Small intestine (tissue), 7 donors: ENCODE measurements at regions not wholly inside any gene's neighbourhood (a gene's known extent, or its start where the extent isn't known, plus 50 kb on each side); places are given as distances from the start of the nearest gene placed in this dataset.

ENCODE experiments used
- DNase-seq, 2 donors: peaks; one replicate each; pipeline versions ENCODE4 v3.0.0 to v3.0.0-alpha.2; 2013
- FAIRE-seq: peaks from 2 replicates; lab custom pipeline; 2012; peaks lifted over from hg19 to GRCh38; lab: Jason Lieb, UNC
- H3K27ac ChIP-seq, 3 donors: one replicate each; pipeline ENCODE4 v1.5.1; 2013; ENCODE audit warnings: low read length in 2 of 3, mild to moderate bottlenecking in 2 of 3, control low read depth in 1 of 3, inconsistent platforms in 1 of 3, low read depth in 1 of 3, moderate library complexity in 1 of 3
- H3K27me3 ChIP-seq, 3 donors: one replicate each; pipeline ENCODE4 v1.6.1; 2013; ENCODE audit warnings: low read length in 3 of 3, inconsistent platforms in 1 of 3; ENCODE audit not compliant: control insufficient read depth in 3 of 3, insufficient read depth in 3 of 3
- H3K36me3 ChIP-seq, 3 donors: one replicate each; pipeline ENCODE4 v1.6.1; 2013; ENCODE audit warnings: low read length in 3 of 3, inconsistent platforms in 1 of 3, low read depth in 1 of 3, mild to moderate bottlenecking in 1 of 3, moderate library complexity in 1 of 3; ENCODE audit not compliant: control insufficient read depth in 3 of 3, insufficient read depth in 2 of 3
- H3K4me1 ChIP-seq, 3 donors: one replicate each; pipeline ENCODE4 v1.6.1; 2013; ENCODE audit warnings: low read length in 2 of 3, inconsistent platforms in 1 of 3, low read depth in 1 of 3, mild to moderate bottlenecking in 1 of 3, moderate library complexity in 1 of 3; ENCODE audit not compliant: control insufficient read depth in 3 of 3, insufficient read depth in 2 of 3
- H3K4me3 ChIP-seq, 3 donors: one replicate each; pipeline ENCODE4 v1.5.1; 2013; ENCODE audit warnings: low read length in 3 of 3, control low read depth in 1 of 3, inconsistent platforms in 1 of 3, low read depth in 1 of 3, mild to moderate bottlenecking in 1 of 3, moderate library complexity in 1 of 3
- H3K9me3 ChIP-seq, 2 donors: one replicate each; pipeline ENCODE4 v1.6.1; 2013; ENCODE audit warnings: low read depth in 1 of 2, low read length in 1 of 2; ENCODE audit not compliant: control insufficient read depth in 2 of 2, insufficient read depth in 1 of 2
- WGBS, 3 donors: extraction: QIAGEN DNeasy Blood & Tissue Kit; methylation state at CpG; one replicate each; pipeline ENCODE4 v1.1.7; 2013; 5-methylcytosine and 5-hydroxymethylcytosine counted together
- donor health status: healthy with polysubstance abuse.
- donor health status: control.
- donor health status: control.
- donor health status: Bipolar disorder and iron deficiency.
- donor health status: healthy.

DNA sequence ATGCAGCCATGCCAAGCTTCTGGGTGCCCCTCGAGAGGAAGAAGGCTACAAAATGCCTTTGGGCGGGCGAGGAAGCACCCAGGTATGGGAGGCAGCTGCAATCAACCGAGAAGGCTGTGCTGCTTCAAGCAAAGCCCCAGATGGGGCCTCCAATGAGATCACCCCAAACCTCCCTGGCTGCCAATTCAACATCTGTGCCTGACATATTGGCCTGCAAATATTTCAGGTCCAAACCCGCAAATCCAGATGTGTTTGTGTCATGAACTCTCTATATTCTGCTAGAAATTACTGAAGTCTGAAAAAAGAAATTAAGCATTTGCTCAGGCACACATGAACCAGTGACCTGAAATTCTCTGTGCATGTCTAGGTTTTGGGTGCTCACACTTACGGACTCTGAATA lies 78.8 kb upstream of the RCN1 start:
- Histone ChIP-seq H3K36me3 (no peaks in the 10 kb centered on the region), H3K27me3 (peaks cover 0 to 8% (median 5%) of the 10 kb centered on the region in 3 donors), H3K9me3 (no peaks in the 10 kb centered on the region), H3K4me1 (no peaks in the 10 kb centered on the region), H3K4me3 (no peak overlapping the region), H3K27ac (no peak overlapping the region)
- 67 to 74% (median 68%) methylated on average over 6 of the region's 6 CpGs for WGBS, 3 donors
- DNase-seq (no peak), FAIRE-seq (no peak)

DNA sequence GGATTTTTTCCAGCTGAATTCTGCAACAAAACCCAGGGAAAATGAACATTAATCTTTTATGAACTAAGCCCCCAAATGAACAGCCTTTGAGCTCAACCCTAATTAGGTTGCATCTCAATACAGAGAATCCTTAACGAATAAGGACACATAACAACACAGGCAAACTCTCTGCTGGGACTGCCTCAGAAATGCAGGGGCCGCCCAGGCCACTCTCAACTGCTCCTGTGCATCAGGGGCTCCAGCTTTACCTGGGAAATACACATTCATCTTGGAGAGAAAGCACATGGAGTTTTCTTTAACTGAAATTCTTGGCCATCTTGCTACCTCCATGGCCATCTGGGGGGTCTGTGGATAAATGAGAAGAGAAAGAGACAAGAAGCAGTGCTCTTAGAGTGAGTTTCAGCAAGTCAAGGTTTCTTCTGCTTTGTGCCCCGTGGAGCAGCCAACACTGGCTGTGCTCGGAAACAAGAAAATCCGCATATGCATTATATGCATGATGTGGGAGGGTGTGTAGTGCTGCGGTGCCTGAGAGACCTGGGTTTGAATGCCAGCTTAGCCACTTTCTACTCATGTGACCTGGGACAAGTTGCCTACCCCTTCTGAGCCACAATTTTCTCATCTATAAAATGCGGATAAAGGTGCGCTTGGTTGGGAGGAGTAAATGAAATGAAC lies 81.9 kb upstream of the RCN1 start:
- no peak for DNase-seq
- Histone ChIP-seq H3K36me3 (no peaks in the 10 kb centered on the region), H3K4me3 (no peak overlapping the region), H3K4me1 (no peaks in the 10 kb centered on the region), H3K27me3 (peaks cover 0 to 8% (median 0%) of the 10 kb centered on the region in 3 donors), H3K9me3 (no peaks in the 10 kb centered on the region), H3K27ac (no peak overlapping the region)
- FAIRE-seq = no peak
- WGBS, 3 donors = 63 to 75% (median 63%) methylated on average over 8 of the region's 8 CpGs

DNA sequence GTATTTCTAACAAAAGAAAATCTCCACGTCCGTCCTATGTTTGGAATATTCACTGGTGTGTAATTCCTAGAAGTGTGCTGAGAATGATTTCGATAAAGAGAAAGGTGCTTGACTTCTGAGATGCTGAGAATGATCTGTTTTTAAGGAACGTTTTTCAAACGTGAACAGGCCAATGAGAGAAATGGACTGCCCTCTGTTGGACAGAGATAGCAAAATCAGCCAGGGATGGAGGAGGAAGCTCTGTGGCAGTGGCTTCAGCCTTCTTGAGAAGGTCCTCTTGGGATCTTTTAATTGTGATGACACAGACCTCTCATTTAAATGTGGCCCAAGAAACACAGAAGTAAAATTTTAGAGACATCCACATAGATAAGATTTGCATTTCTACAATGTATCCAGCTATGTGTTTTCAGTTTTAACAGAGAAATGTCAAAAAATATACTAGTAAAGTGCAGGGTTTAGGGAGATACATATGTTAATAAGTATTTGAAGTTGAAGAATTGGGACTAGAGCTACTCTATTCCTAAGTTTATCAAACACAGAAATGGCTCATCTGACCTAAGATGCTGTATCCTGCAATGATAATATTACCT lies 84.0 kb upstream of the RCN1 start:
- no peaks in the 10 kb centered on the region for H3K4me1 ChIP-seq
- H3K9me3 ChIP-seq = no peaks in the 10 kb centered on the region
- H3K4me3 ChIP-seq = no peak overlapping the region
- DNase-seq = peak; percentile 11 to 19
- no peak for FAIRE-seq
- WGBS, 3 donors = 13 to 17% (median 17%) methylated on average over 5 of the region's 5 CpGs
- no peaks in the 10 kb centered on the region for H3K36me3 ChIP-seq
- H3K27ac ChIP-seq = no peak overlapping the region
- H3K27me3 ChIP-seq = peaks cover 0 to 8% (median 0%) of the 10 kb centered on the region in 3 donors

DNA sequence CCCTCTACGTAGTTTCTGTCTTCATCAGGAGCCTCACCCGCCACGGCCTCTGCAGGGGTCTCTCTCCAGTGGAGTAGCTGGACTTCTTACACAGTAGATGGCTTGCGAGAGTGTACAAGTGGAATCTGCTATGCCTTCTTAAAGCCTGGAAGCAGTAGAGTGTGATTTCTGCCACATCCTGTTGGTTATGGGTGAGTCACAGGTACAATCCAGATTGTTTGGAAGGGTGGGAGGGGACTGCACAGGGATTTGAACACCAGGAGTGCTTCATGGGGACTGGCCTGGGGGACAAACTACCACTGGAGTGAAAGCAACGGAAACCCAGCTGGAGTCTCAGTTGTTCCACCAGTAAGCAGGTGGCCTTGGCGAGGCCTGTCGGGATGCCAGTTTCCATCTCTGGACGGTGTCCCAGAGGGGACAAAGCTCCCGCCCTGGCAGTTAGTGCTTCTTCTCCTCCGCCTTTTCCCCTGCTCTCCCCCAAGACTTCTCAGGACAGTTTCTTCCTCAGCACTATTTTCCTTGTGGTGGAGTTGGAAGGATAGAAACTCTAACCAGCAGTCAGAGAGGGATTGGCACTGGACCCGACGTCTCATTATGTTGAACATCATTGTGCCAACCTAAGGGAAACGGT lies 85.0 kb upstream of the RCN1 start:
- WGBS, 3 donors = 81 to 87% (median 84%) methylated on average over 13 of the region's 13 CpGs
- Histone ChIP-seq H3K27ac (no peak overlapping the region), H3K9me3 (no peaks in the 10 kb centered on the region), H3K4me1 (no peaks in the 10 kb centered on the region), H3K36me3 (no peaks in the 10 kb centered on the region), H3K27me3 (peaks cover 0 to 8% (median 0%) of the 10 kb centered on the region in 3 donors), H3K4me3 (no peak overlapping the region)
- no peak for DNase-seq
- FAIRE-seq = no peak

DNA sequence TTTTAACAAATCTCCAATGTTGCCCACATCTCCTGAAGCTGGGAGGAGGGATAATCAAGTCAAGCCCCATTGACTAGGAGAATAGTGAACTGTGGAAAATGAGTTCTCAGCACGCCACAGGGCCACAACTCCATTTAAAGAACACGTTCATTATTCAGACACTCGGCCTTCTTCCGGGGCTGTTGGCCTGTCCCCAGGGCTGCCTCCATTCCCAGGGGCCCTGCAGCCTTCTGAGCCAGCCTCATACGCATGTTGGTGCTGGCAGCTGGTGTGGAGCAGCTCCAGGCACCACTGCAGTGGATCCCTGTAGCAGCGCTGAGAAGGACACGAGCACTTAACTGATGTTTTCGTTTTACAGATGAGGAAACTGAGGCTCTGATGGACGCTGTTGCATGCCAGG lies 87.5 kb upstream of the RCN1 start:
- FAIRE-seq (no peak), DNase-seq (no peak)
- Histone ChIP-seq H3K9me3 (no peaks in the 10 kb centered on the region), H3K36me3 (no peaks in the 10 kb centered on the region), H3K4me1 (no peaks in the 10 kb centered on the region), H3K4me3 (no peak overlapping the region), H3K27ac (no peak overlapping the region), H3K27me3 (peaks cover 0 to 3% (median 0%) of the 10 kb centered on the region in 3 donors)
- WGBS, 3 donors = 67 to 79% (median 70%) methylated on average over 9 of the region's 9 CpGs

DNA sequence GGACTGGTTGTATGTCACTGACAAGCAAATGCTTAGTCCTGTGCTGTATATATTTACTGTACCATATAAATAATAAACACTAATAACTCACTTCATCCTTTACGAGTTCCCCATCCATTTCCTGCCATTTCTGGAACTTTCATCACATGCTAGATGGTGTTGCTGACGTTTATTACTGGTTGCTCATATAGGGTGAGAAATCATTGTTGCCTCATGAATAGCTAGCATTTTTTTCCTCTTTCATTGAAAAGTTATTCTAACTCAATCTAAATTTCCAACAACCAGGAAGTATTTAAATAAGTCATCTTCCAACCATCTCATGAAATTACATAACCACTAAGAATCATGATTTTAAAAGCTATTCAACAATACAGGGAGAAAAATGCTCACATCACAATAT lies 88.6 kb upstream of the RCN1 start:
- no peak overlapping the region for H3K27ac ChIP-seq
- no peak overlapping the region for H3K4me3 ChIP-seq
- no peak for DNase-seq
- peaks cover 0 to 3% (median 0%) of the 10 kb centered on the region in 3 donors for H3K27me3 ChIP-seq
- H3K9me3 ChIP-seq = no peaks in the 10 kb centered on the region
- no peaks in the 10 kb centered on the region for H3K36me3 ChIP-seq
- H3K4me1 ChIP-seq = no peaks in the 10 kb centered on the region
- 53 to 55% (median 54%) methylated on average over 2 of the region's 2 CpGs for WGBS, 3 donors
- FAIRE-seq = no peak

DNA sequence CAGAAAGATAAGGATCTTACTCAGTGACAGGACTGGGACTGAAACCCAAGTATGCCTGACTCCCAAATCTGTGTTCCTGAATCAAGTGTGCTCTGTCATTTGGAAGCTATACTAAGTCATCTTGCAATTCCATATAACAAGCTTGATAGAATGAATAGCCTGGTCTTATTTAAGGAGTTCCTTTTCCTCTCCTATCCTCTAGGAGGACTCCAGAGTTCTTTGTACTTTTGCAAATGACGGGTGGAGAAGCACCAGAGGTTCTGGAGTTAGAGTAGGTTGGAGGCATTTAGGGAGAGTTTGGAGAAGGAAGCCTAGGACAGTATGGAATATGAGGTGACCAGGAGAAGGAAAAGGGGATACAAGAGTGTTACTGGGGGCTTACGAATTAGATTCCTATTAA lies 92.9 kb upstream of the RCN1 start:
- no peak for DNase-seq
- 68 to 75% (median 72%) methylated on average over 2 of the region's 2 CpGs for WGBS, 3 donors
- no peak overlapping the region for H3K27ac ChIP-seq
- no peaks in the 10 kb centered on the region for H3K4me1 ChIP-seq
- no peaks in the 10 kb centered on the region for H3K9me3 ChIP-seq
- peaks cover 0 to 3% (median 2%) of the 10 kb centered on the region in 3 donors for H3K27me3 ChIP-seq
- H3K4me3 ChIP-seq = no peak overlapping the region
- FAIRE-seq = no peak
- no peaks in the 10 kb centered on the region for H3K36me3 ChIP-seq

GRCh38 chr11:31996159-31996881 lies 94.6 kb upstream of the RCN1 start:
- Histone ChIP-seq H3K4me1 (no peaks in the 10 kb centered on the region), H3K4me3 (no peak overlapping the region), H3K9me3 (no peaks in the 10 kb centered on the region), H3K27me3 (peaks cover 0 to 3% (median 2%) of the 10 kb centered on the region in 3 donors), H3K36me3 (no peaks in the 10 kb centered on the region), H3K27ac (no peak overlapping the region)
- FAIRE-seq (no peak), DNase-seq (no peak)
- 81 to 84% (median 83%) methylated on average over 7 of the region's 7 CpGs for WGBS, 3 donors
